ENCODE measurements at regions not wholly inside any gene's neighbourhood (a gene's known extent, or its start where the extent isn't known, plus 50 kb on each side); places are given as distances from the start of the nearest gene placed in this dataset.
A peak's percentile ranks its signal among the peaks of the same experiment; 100 is the strongest.

GRCh38 chr21:14762734-14763694, 216.9 kb upstream of the SAMSN1 start (continued):
- TF ChIP-seq MTA2 (IDR thresholded peaks at IDR 0.05; ENCODE audit: low read depth) (peak; percentile 81), FOS (IDR thresholded peaks at IDR 0.05; ENCODE audit: borderline replicate concordance, extremely low read depth, insufficient read length) (no peak), CHD1 (IDR thresholded peaks at IDR 0.05; ENCODE audit: low read depth, low read length) (no peak), BACH1 (IDR thresholded peaks at IDR 0.05; ENCODE audit: borderline replicate concordance) (peak; percentile 70; the same call in 1 of the 2 replicates), SP1 (IDR thresholded peaks at IDR 0.05; ENCODE audit: low read depth, low read length) (no peak), HDAC2 (IDR thresholded peaks at IDR 0.05) (no peak), TCF7 (IDR thresholded peaks at IDR 0.05; ENCODE audit: borderline replicate concordance) (no peak), WRNIP1 (IDR thresholded peaks at IDR 0.05; ENCODE audit: borderline replicate concordance, low read depth, low read length) (no peak), HCFC1 (IDR thresholded peaks at IDR 0.05; ENCODE audit: low read length) (no peak), SMARCA5 (IDR thresholded peaks at IDR 0.05) (0 out of 2 replicates have a peak, but pooled peaks have one; percentile 9), CBX5 (IDR thresholded peaks at IDR 0.05; ENCODE audit: low read depth) (peak; percentile 44), YY1 (IDR thresholded peaks at IDR 0.05; ENCODE audit: low read depth, low read length) (peak; percentile 40; the same call in 1 of the 2 replicates), IRF4 (IDR thresholded peaks at IDR 0.05; ENCODE audit: low read depth, low read length) (peak; percentile 96)

GRCh38 chr21:14762327-14762726, 216.2 kb upstream of the SAMSN1 start:
- Histone ChIP-seq H2AFZ (ENCODE audit: control insufficient read depth, low read depth, low read length) (no peak overlapping the region), H3K9ac (ENCODE audit: control insufficient read depth, insufficient read depth, low read length) (peak overlapping the region; percentile 74), H3K79me2 (ENCODE audit: control insufficient read depth, insufficient read depth, low read length) (peaks cover 2% of the 10 kb centered on the region), H3K4me2 (ENCODE audit: control insufficient read depth, insufficient read depth) (peak overlapping the region; percentile 79), H3K4me3 (peak overlapping the region; percentile 59), H4K20me1 (ENCODE audit: control insufficient read depth, insufficient read depth) (no peaks in the 10 kb centered on the region), H3K27ac (ENCODE audit: control insufficient read depth, insufficient read depth) (peak overlapping the region; percentile 87), H3K4me1 (ENCODE audit: control insufficient read depth, insufficient read depth, low read length) (peaks cover 10% of the 10 kb centered on the region), H3K36me3 (ENCODE audit: control insufficient read depth in 2 of 2, insufficient read depth in 2 of 2, low read length in 1 of 2) (no peaks in the 10 kb centered on the region), H3K27me3 (replicated peaks in 1 of 2; ENCODE audit: control insufficient read depth in 2 of 2, insufficient read depth in 2 of 2, low read length in 1 of 2) (no peaks in the 10 kb centered on the region), H3K9me3 (replicated peaks; ENCODE audit: control insufficient read depth, insufficient read depth, low read length) (no peaks in the 10 kb centered on the region; the same call in none of the 3 replicates)
- RAD21 ChIA-PET (ENCODE audit: unreplicated experiment): interaction anchor here (0.8 to 3.2 kb wide), 16 partner anchors 13 to 309 kb away, joined by 3 to 27 read pairs (median 6); no protein-coding TSS in a partner anchor
- BruUV-seq (replicated peaks): no TSS peak
- intact Hi-C loops (cut with micrococcal nuclease; ENCODE audit: unreplicated experiment) (loop anchor here (2.0 to 5.0 kb wide), 5 partner anchors 76 to 310 kb away; no protein-coding TSS in a partner anchor), in situ Hi-C loops (cut with MboI) (no loop called here)
- POLR2A ChIA-PET: interaction anchor here (0.5 to 1.9 kb wide), 4 partner anchors 26 to 696 kb away, joined by 3 to 9 read pairs (median 4); no protein-coding TSS in a partner anchor
- no peak for FAIRE-seq
- SMC1A ChIA-PET (ENCODE audit: uncharacterized antibody, unreplicated experiment): interaction anchor here (0.8 to 3.2 kb wide), 16 partner anchors 9 to 312 kb away, joined by 3 to 38 read pairs (median 5); no protein-coding TSS in a partner anchor
- TF ChIP-seq CEBPB (IDR thresholded peaks at IDR 0.05; ENCODE audit: borderline replicate concordance in 1 of 2, low read depth in 2 of 2, low read length in 2 of 2) (no peak), YY1 (IDR thresholded peaks at IDR 0.05; ENCODE audit: low read depth, low read length) (no peak), POLR2AphosphoS5 (IDR thresholded peaks at IDR 0.05; ENCODE audit: low read length) (no peak), PBX3 (IDR thresholded peaks at IDR 0.05; ENCODE audit: insufficient replicate concordance, low read depth, low read length) (no peak)
- no peak for DNase-seq (ENCODE audit: low read depth, low spot score)
- no peak for ATAC-seq
- CTCF ChIA-PET: interaction anchor here (1.2 to 2.4 kb wide), 9 partner anchors 9 to 308 kb away, joined by 3 to 16 read pairs (median 5); no protein-coding TSS in a partner anchor
- WGBS (ENCODE audit: insufficient coverage, insufficient replicate concordance, low lambda C conversion rate, missing lambda C conversion rate): 46% methylated on average over 1 of the region's 1 CpG
